Neural cell (in vitro differentiated cells): ENCODE measurements at regions not wholly inside any gene's neighbourhood (a gene's known extent, or its start where the extent isn't known, plus 50 kb on each side); places are given as distances from the start of the nearest gene placed in this dataset.

Experiments
- H2AFZ ChIP-seq: fragments of 200-600, 300-800 bp; sonication (generic), shearing (Covaris generic); 2 replicates; pipeline ENCODE4 v1.6.0; 2014; ENCODE audit warnings: low read depth, mild to moderate bottlenecking, antibody characterized with exemption, low read length, moderate library complexity
- H3F3A ChIP-seq: fragments of 200-600 bp; shearing (Covaris generic); 2 replicates; pipeline ENCODE4 v1.6.1; 2016; ENCODE audit warnings: mild to moderate bottlenecking, moderate library complexity, mixed read lengths, antibody characterized with exemption, low read length; ENCODE audit not compliant: insufficient read depth, poor library complexity, severe bottlenecking
- H3K27ac ChIP-seq: fragments of 200-600, 300-800 bp; sonication (generic), shearing (Covaris generic); 2 replicates; pipeline ENCODE4 v1.5.1; 2014; ENCODE audit warnings: mild to moderate bottlenecking, low read length, moderate library complexity
- H3K27me3 ChIP-seq: fragments of 300-800, 200-600 bp; sonication (generic), shearing (Covaris generic); 2 replicates; pipeline ENCODE4 v1.6.0; 2014; ENCODE audit warnings: mild to moderate bottlenecking, low read depth, low read length, moderate library complexity; ENCODE audit not compliant: insufficient read depth
- H3K36me3 ChIP-seq: fragments of 300-800, 200-600 bp; sonication (generic), shearing (Covaris generic); 2 replicates; pipeline ENCODE4 v1.5.1; 2014; ENCODE audit warnings: mild to moderate bottlenecking, antibody characterized with exemption, low read length, moderate library complexity; ENCODE audit not compliant: insufficient read depth
- H3K4me2 ChIP-seq: fragments of 300-800, 200-600 bp; sonication (generic), shearing (Covaris generic); 2 replicates; pipeline ENCODE4 v1.6.0; 2014; ENCODE audit warnings: mild to moderate bottlenecking, low read length
- H3K4me3 ChIP-seq: fragments of 300-800, 200-600 bp; sonication (generic), shearing (Covaris generic); 2 replicates; pipeline ENCODE4 v1.5.1; 2014; ENCODE audit warnings: mild to moderate bottlenecking, low read length, moderate library complexity
- H3K79me2 ChIP-seq: fragments of 200-600 bp; shearing (Covaris generic); replicated peaks from 2 replicates; pipeline ENCODE4 v1.6.0; 2014; ENCODE audit warnings: mild to moderate bottlenecking, low read length, moderate library complexity; ENCODE audit not compliant: insufficient read depth
- H3K9ac ChIP-seq: fragments of 300-800, 200-600 bp; sonication (generic), shearing (Covaris generic); 2 replicates; pipeline ENCODE4 v1.6.1; 2016; ENCODE audit warnings: mild to moderate bottlenecking, low read length, mixed read lengths
- H3K9me2 ChIP-seq: fragments of 200-600 bp; shearing (Covaris generic); 2 replicates; pipeline ENCODE4 v1.6.1; 2016; ENCODE audit warnings: mild to moderate bottlenecking, low read length, mixed read lengths; ENCODE audit not compliant: insufficient read depth
- H3K9me3 ChIP-seq: fragments of 200-600, 300-800 bp; sonication (generic), shearing (Covaris generic); 2 replicates; pipeline ENCODE4 v1.6.1; 2016; ENCODE audit warnings: mild to moderate bottlenecking, mixed run types, low read length, moderate library complexity, mixed read lengths
- H4K20me1 ChIP-seq: fragments of 200-600 bp; shearing (Covaris generic); 2 replicates; pipeline ENCODE4 v1.6.1; 2016; ENCODE audit warnings: mild to moderate bottlenecking, mixed run types; ENCODE audit not compliant: insufficient read depth
- EP300 ChIP-seq: fragments of 450-650 bp; conservative IDR thresholded peaks from 2 replicates; pipeline ENCODE4 v1.6.1; 2014; ENCODE audit warnings: antibody characterized with exemption, mild to moderate bottlenecking, moderate library complexity; ENCODE audit not compliant: poor library complexity, severe bottlenecking
- EZH2 ChIP-seq: fragments of 200-600, 300-800 bp; shearing (Covaris generic), sonication (generic); IDR thresholded peaks from 2 replicates; pipeline ENCODE4 v1.6.1; 2014; ENCODE audit warnings: antibody characterized with exemption, low read length, borderline replicate concordance, mild to moderate bottlenecking; ENCODE audit not compliant: insufficient read depth, poor library complexity, severe bottlenecking
- MXI1 ChIP-seq: fragments of 450-650 bp; conservative IDR thresholded peaks from 2 replicates; pipeline ENCODE4 v1.6.1; 2014; ENCODE audit warnings: antibody characterized with exemption, mild to moderate bottlenecking; ENCODE audit not compliant: poor library complexity, severe bottlenecking
- POLR2AphosphoS5 ChIP-seq: IDR thresholded peaks from 2 replicates; pipeline ENCODE4 v1.6.1; 2012
- RAD21 ChIP-seq: fragments of 450-650 bp; conservative IDR thresholded peaks from 2 replicates; pipeline ENCODE4 v1.6.1; 2014; ENCODE audit warnings: antibody characterized with exemption, mild to moderate bottlenecking, moderate library complexity
- SMC3 ChIP-seq: fragments of 450-650 bp; conservative IDR thresholded peaks from 2 replicates; pipeline ENCODE4 v1.6.1; 2014; ENCODE audit warnings: antibody characterized with exemption, mild to moderate bottlenecking, moderate library complexity; ENCODE audit not compliant: poor library complexity
- TAF1 ChIP-seq: IDR thresholded peaks from 2 replicates; pipeline ENCODE4 v1.6.1; 2012; ENCODE audit warnings: low read depth
- TF ChIP-seq, protein P1 (sequence below): fragments of 450-650 bp; IDR thresholded peaks from 2 replicates; pipeline ENCODE4 v1.5.1; 2014; ENCODE audit warnings: antibody characterized with exemption, mild to moderate bottlenecking, moderate library complexity; ENCODE audit not compliant: poor library complexity, severe bottlenecking
- TF ChIP-seq, protein P2 (sequence below): IDR thresholded peaks from 2 replicates; pipeline ENCODE4 v1.6.1; 2012; ENCODE audit warnings: borderline replicate concordance

GRCh38 chr4:34245276-34245675 lies 1999.0 kb downstream of the ARAP2 start:
- H3F3A ChIP-seq: no peaks in the 10 kb centered on the region
- H3K9me3 ChIP-seq: no peaks in the 10 kb centered on the region
- no peak overlapping the region for H3K4me2 ChIP-seq
- no peaks in the 10 kb centered on the region for H3K27me3 ChIP-seq
- TF ChIP-seq TAF1 (no peak), MXI1 (no peak), EZH2 (no peak), RAD21 (no peak), POLR2AphosphoS5 (no peak), EP300 (no peak), SMC3 (no peak)
- TF ChIP-seq, protein P1, sequence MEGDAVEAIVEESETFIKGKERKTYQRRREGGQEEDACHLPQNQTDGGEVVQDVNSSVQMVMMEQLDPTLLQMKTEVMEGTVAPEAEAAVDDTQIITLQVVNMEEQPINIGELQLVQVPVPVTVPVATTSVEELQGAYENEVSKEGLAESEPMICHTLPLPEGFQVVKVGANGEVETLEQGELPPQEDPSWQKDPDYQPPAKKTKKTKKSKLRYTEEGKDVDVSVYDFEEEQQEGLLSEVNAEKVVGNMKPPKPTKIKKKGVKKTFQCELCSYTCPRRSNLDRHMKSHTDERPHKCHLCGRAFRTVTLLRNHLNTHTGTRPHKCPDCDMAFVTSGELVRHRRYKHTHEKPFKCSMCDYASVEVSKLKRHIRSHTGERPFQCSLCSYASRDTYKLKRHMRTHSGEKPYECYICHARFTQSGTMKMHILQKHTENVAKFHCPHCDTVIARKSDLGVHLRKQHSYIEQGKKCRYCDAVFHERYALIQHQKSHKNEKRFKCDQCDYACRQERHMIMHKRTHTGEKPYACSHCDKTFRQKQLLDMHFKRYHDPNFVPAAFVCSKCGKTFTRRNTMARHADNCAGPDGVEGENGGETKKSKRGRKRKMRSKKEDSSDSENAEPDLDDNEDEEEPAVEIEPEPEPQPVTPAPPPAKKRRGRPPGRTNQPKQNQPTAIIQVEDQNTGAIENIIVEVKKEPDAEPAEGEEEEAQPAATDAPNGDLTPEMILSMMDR: no peak
- TF ChIP-seq, protein P2, sequence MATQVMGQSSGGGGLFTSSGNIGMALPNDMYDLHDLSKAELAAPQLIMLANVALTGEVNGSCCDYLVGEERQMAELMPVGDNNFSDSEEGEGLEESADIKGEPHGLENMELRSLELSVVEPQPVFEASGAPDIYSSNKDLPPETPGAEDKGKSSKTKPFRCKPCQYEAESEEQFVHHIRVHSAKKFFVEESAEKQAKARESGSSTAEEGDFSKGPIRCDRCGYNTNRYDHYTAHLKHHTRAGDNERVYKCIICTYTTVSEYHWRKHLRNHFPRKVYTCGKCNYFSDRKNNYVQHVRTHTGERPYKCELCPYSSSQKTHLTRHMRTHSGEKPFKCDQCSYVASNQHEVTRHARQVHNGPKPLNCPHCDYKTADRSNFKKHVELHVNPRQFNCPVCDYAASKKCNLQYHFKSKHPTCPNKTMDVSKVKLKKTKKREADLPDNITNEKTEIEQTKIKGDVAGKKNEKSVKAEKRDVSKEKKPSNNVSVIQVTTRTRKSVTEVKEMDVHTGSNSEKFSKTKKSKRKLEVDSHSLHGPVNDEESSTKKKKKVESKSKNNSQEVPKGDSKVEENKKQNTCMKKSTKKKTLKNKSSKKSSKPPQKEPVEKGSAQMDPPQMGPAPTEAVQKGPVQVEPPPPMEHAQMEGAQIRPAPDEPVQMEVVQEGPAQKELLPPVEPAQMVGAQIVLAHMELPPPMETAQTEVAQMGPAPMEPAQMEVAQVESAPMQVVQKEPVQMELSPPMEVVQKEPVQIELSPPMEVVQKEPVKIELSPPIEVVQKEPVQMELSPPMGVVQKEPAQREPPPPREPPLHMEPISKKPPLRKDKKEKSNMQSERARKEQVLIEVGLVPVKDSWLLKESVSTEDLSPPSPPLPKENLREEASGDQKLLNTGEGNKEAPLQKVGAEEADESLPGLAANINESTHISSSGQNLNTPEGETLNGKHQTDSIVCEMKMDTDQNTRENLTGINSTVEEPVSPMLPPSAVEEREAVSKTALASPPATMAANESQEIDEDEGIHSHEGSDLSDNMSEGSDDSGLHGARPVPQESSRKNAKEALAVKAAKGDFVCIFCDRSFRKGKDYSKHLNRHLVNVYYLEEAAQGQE: no peak
- H3K9ac ChIP-seq: no peak overlapping the region
- no peak overlapping the region for H3K27ac ChIP-seq
- H2AFZ ChIP-seq: no peak overlapping the region
- H3K36me3 ChIP-seq: no peaks in the 10 kb centered on the region
- H3K9me2 ChIP-seq: no peaks in the 10 kb centered on the region
- H4K20me1 ChIP-seq: no peaks in the 10 kb centered on the region
- no peak overlapping the region for H3K4me3 ChIP-seq
- H3K79me2 ChIP-seq: no peaks in the 10 kb centered on the region

DNA sequence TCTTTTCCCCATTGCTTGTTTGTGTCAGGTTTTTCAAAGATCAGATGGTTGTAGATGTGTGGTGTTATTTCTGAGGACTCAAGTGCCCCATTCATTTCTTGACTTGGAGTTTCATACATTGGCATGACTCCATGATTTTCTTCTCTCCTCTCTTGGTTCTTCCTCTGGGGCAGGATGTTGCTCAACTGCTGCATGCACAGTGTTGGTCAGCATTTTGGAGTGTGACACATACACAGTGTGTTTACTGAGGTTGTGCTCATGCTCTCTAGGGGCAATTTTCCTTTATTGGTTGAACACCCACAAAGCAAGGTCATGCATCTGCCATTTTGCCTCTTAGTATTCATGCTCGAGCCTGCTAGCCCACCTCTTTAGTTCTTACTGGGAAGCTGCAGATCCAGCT lies 1993.8 kb downstream of the ARAP2 start:
- Histone ChIP-seq H3K27me3 (no peaks in the 10 kb centered on the region), H4K20me1 (no peaks in the 10 kb centered on the region), H3K9me3 (no peaks in the 10 kb centered on the region), H3K9me2 (no peaks in the 10 kb centered on the region), H3K4me3 (no peak overlapping the region), H3K4me2 (no peak overlapping the region), H3K36me3 (no peaks in the 10 kb centered on the region), H3K9ac (no peak overlapping the region), H3K27ac (no peak overlapping the region), H2AFZ (no peak overlapping the region), H3F3A (no peaks in the 10 kb centered on the region), H3K79me2 (no peaks in the 10 kb centered on the region)
- TF ChIP-seq TAF1 (no peak), RAD21 (no peak), MXI1 (no peak), EP300 (no peak), SMC3 (no peak), POLR2AphosphoS5 (no peak)
- TF ChIP-seq, protein P2: no peak
- TF ChIP-seq, protein P1: no peak
